Spleen (tissue), 11 donors: ENCODE measurements at regions not wholly inside any gene's neighbourhood (a gene's known extent, or its start where the extent isn't known, plus 50 kb on each side); places are given as distances from the start of the nearest gene placed in this dataset.

Experiments
- DNase-seq: peaks from one replicate; pipeline ENCODE4 v3.0.0-alpha.2; 2020
- H3K27ac ChIP-seq, 8 donors: fragments of 200-600 bp; sonication (generic) in 7 of 8; 1 replicate in 4 of 8; 2 replicates in 4 of 8; pipeline versions ENCODE4 v1.5.0 to v1.8.0; 2016 to 2021; ENCODE audit warnings: inconsistent platforms in 4 of 8, mild to moderate bottlenecking in 4 of 8, moderate library complexity in 1 of 8
- H3K27me3 ChIP-seq, 7 donors: fragments of 200-600 bp; sonication (generic) in 6 of 7; replicated peaks in 1 of 7; 1 replicate in 4 of 7; 2 replicates in 3 of 7; pipeline versions ENCODE4 v1.5.0 to v1.8.0; 2016 to 2021; ENCODE audit warnings: inconsistent platforms in 3 of 7, mild to moderate bottlenecking in 1 of 7
- H3K36me3 ChIP-seq, 6 donors: fragments of 200-600 bp; sonication (generic) in 5 of 6; 1 replicate in 4 of 6; 2 replicates in 2 of 6; pipeline versions ENCODE4 v1.5.0 to v1.8.0; 2016 to 2021; ENCODE audit warnings: inconsistent platforms in 2 of 6
- H3K4me1 ChIP-seq, 6 donors: fragments of 200-600 bp; sonication (generic) in 5 of 6; 1 replicate in 3 of 6; 2 replicates in 3 of 6; pipeline versions ENCODE4 v1.5.0 to v1.8.0; 2016 to 2021; ENCODE audit warnings: inconsistent platforms in 3 of 6
- H3K4me3 ChIP-seq, 8 donors: fragments of 200-600 bp; sonication (generic) in 7 of 8; 1 replicate in 4 of 8; 2 replicates in 4 of 8; pipeline versions ENCODE4 v1.5.0 to v1.8.0; 2016 to 2021; ENCODE audit warnings: inconsistent platforms in 4 of 8, mild to moderate bottlenecking in 4 of 8, moderate library complexity in 2 of 8
- H3K9me3 ChIP-seq, 8 donors: fragments of 200-600 bp; sonication (generic) in 7 of 8; 1 replicate in 4 of 8; 2 replicates in 4 of 8; pipeline versions ENCODE4 v1.5.0 to v1.8.0; 2016 to 2021; ENCODE audit warnings: inconsistent platforms in 4 of 8
- POLR2A ChIP-seq, 3 donors: fragments of 450-650 bp; IDR thresholded peaks; one replicate each; pipeline ENCODE4 v1.5.1; 2017; ENCODE audit warnings: antibody characterized with exemption in 3 of 3, mild to moderate bottlenecking in 1 of 3
- POLR2AphosphoS5 ChIP-seq, 3 donors: sonication (generic); formaldehyde crosslinking; IDR thresholded peaks; one replicate each; pipeline ENCODE4 v1.5.1; 2017; ENCODE audit warnings: antibody characterized with exemption in 3 of 3
- WGBS, 5 donors: extraction: QIAGEN DNeasy Blood & Tissue Kit in 3 of 5; methylation state at CpG; one replicate each; pipeline versions ENCODE4 v1.1.5 to v1.1.7; 2013 to 2018; 5-methylcytosine and 5-hydroxymethylcytosine counted together
- intact Hi-C: fragments of 100-400 bp; cut with DNase I; formaldehyde crosslinking; loops from one replicate; pipeline ENCODE4 v1.15.0; 2023; ENCODE audit warnings: low total_unique reads
- TF ChIP-seq, protein P1 (sequence below), 11 experiments: fragments of 200-600 bp in 7 of 11; fragments of 450-650 bp in 4 of 11; sonication (generic) in 4 of 11; IDR thresholded peaks in 8 of 11; conservative IDR thresholded peaks in 3 of 11; 1 replicate in 7 of 11; 2 replicates in 4 of 11; pipeline versions ENCODE4 v1.4.0 to v1.8.0; 2016 to 2021; ENCODE audit warnings: antibody characterized with exemption in 11 of 11, inconsistent platforms in 4 of 11, mild to moderate bottlenecking in 1 of 11
- donor health status: healthy with polysubstance abuse.
- donor health status: DM: no; HTN: no; CAD: no; lungs with moderate emphysema.
- donor health status: DM: no; HTN: no; CAD: no.
- donor health status: Bipolar disorder and iron deficiency.
- donor health status: healthy.
- donor health status: DM: no; HTN: no; CAD: no.
- donor health status: DM: yes; HTN: yes; CAD: no.

DNA sequence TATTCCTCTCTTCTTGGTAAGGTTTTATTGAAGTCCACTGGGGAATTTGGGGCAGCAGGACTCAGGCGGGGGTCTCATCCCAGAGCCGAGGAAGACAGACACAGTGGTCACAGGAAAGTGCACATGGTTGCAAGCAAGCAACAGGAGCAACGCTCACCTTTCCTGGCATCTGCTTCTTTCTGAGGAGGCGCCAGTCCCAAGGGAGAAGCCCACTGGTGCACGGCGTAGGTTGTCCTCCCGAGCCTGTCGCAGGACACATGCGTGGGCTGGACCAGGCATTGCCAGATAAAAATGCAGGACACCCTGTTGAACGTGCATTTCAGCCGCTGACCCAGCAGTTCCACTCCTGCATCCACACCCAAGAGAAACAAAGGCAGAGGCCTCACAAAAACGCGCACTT is 72.4 kb upstream of the OLFM1 start:
- Histone ChIP-seq H3K9me3 (no peaks in the 10 kb centered on the region), H3K36me3 (no peaks in the 10 kb centered on the region), H3K4me1 (no peaks in the 10 kb centered on the region), H3K27ac (no peak overlapping the region), H3K27me3 (peaks cover 0 to 34% (median 0%) of the 10 kb centered on the region in 7 donors), H3K4me3 (no peak overlapping the region)
- DNase-seq = no peak
- TF ChIP-seq POLR2AphosphoS5 (IDR thresholded peaks at IDR 0.05) = no peak
- TF ChIP-seq, protein P1, sequence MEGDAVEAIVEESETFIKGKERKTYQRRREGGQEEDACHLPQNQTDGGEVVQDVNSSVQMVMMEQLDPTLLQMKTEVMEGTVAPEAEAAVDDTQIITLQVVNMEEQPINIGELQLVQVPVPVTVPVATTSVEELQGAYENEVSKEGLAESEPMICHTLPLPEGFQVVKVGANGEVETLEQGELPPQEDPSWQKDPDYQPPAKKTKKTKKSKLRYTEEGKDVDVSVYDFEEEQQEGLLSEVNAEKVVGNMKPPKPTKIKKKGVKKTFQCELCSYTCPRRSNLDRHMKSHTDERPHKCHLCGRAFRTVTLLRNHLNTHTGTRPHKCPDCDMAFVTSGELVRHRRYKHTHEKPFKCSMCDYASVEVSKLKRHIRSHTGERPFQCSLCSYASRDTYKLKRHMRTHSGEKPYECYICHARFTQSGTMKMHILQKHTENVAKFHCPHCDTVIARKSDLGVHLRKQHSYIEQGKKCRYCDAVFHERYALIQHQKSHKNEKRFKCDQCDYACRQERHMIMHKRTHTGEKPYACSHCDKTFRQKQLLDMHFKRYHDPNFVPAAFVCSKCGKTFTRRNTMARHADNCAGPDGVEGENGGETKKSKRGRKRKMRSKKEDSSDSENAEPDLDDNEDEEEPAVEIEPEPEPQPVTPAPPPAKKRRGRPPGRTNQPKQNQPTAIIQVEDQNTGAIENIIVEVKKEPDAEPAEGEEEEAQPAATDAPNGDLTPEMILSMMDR (IDR thresholded peaks at IDR 0.05 in 8 of 11, conservative IDR thresholded peaks at IDR 0.05 in 3 of 11) = no peak
- no peak for TF ChIP-seq POLR2A (IDR thresholded peaks at IDR 0.05)
- 88 to 92% (median 91%) methylated on average over 13 of the region's 13 CpGs for WGBS, 5 donors
- intact Hi-C loops = no loop called here

DNA sequence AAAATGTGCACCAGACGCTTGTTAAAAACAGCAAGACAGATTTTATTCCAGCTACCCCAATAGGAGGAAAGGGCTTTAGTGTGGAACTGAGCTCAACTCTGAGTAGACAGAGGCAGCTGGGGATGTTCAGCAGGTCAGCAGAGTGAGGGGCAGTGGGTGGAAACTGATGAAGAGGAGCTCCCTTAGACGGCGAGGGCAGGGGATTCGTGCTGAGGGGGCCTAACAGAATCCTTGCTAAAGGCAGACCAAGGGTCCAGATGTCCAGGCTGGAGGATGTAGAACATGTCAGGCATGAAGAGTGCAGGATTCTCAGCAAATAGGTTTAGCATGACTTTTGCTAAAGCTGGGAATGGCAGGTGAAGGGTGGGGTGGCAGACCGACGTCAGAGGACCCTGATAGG is 71.9 kb upstream of the OLFM1 start:
- TF ChIP-seq, protein P1 (IDR thresholded peaks at IDR 0.05 in 8 of 11, conservative IDR thresholded peaks at IDR 0.05 in 3 of 11) = no peak
- no peak for TF ChIP-seq POLR2A (IDR thresholded peaks at IDR 0.05)
- no peak for TF ChIP-seq POLR2AphosphoS5 (IDR thresholded peaks at IDR 0.05)
- Histone ChIP-seq H3K9me3 (no peaks in the 10 kb centered on the region), H3K4me1 (no peaks in the 10 kb centered on the region), H3K4me3 (no peak overlapping the region), H3K27me3 (peaks cover 0 to 34% (median 0%) of the 10 kb centered on the region in 7 donors), H3K36me3 (no peaks in the 10 kb centered on the region), H3K27ac (no peak overlapping the region)
- no peak for DNase-seq
- intact Hi-C loops = no loop called here
- WGBS, 5 donors = 64 to 81% (median 74%) methylated on average over 6 of the region's 6 CpGs

DNA sequence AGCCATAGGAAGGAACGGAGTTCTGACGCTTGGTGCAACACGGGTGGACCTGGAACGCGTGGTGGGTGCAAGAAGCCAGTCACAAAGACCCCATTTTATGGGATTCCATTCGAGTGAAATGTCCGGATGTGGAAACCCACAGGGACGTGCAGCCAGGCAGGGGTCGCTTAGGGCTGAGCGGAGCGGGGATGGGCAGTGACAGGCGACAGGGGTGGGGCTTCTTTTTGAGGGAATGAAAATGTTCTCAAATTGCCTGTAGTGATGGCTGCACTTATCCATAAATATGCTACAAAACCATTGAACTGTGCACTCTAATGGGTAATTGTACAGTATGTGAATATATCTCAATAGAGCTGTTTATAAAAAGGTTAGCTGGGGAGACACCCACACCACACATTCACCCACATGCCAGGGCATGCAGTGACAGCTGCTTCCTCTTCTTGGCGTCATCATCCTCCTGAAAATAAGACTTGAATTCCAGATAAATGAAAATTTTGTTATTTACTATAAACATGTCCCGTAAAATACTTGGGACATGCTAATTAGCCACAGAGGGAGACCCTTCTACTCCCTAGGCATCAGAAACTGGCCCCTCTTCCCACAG is 71.3 kb upstream of the OLFM1 start:
- TF ChIP-seq POLR2A (IDR thresholded peaks at IDR 0.05) = no peak
- intact Hi-C loops = no loop called here
- DNase-seq = no peak

DNA sequence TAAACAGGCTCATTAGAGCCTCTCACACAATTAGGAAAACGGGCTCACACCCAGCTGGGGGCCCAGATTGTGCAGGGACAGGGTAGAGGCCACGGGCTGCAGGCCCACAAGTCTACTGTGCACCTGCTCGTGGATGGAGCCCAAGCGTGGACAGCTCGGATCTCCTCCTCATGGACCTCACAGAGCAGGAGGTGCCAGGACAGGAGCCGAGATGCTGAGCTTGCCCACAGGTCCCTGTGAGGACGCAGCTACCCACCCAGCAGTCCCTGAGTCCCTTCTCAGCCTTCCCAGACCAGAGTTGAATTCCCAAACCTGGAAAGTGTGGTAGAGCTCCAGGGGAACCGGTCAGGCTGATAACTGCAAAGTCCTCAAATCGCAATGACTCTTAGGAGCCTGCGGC is 70.6 kb upstream of the OLFM1 start:
- TF ChIP-seq, protein P1 (IDR thresholded peaks at IDR 0.05 in 8 of 11, conservative IDR thresholded peaks at IDR 0.05 in 3 of 11) = no peak
- TF ChIP-seq POLR2A (IDR thresholded peaks at IDR 0.05) (no peak), POLR2AphosphoS5 (IDR thresholded peaks at IDR 0.05) (no peak)
- intact Hi-C loops = no loop called here
- 70 to 88% (median 79%) methylated on average over 7 to 10 of the region's 10 CpGs for WGBS, 5 donors
- Histone ChIP-seq H3K27me3 (peaks cover 0 to 34% (median 0%) of the 10 kb centered on the region in 7 donors), H3K4me1 (no peaks in the 10 kb centered on the region), H3K4me3 (no peak overlapping the region), H3K27ac (no peak overlapping the region), H3K36me3 (no peaks in the 10 kb centered on the region), H3K9me3 (no peaks in the 10 kb centered on the region)
- no peak for DNase-seq

More for the DNA sequence above, 71.3 kb upstream of the OLFM1 start:
- 72 to 84% (median 80%) methylated on average over 14 of the region's 14 CpGs for WGBS, 5 donors
- Histone ChIP-seq H3K27ac (no peak overlapping the region), H3K4me1 (no peaks in the 10 kb centered on the region), H3K27me3 (peaks cover 0 to 34% (median 0%) of the 10 kb centered on the region in 7 donors), H3K9me3 (no peaks in the 10 kb centered on the region), H3K36me3 (no peaks in the 10 kb centered on the region), H3K4me3 (no peak overlapping the region)
